Peyer's patch (tissue), 4 donors: ENCODE measurements at regions not wholly inside any gene's neighbourhood (a gene's known extent, or its start where the extent isn't known, plus 50 kb on each side); places are given as distances from the start of the nearest gene placed in this dataset.

Experiments used
- DNase-seq, 3 donors: peaks; one replicate each; pipeline ENCODE4 v3.0.0-alpha.2; 2017 to 2019
- H3K27ac ChIP-seq, 4 donors: fragments of 200-600 bp; sonication (generic); one replicate each; pipeline ENCODE4 v1.5.1; 2016 to 2019
- H3K27me3 ChIP-seq, 2 donors: fragments of 200-600 bp; sonication (generic); one replicate each; pipeline ENCODE4 v1.5.1; 2019
- H3K36me3 ChIP-seq, 3 donors: fragments of 200-600 bp; sonication (generic); one replicate each; pipeline ENCODE4 v1.5.1; 2016 to 2019
- H3K4me1 ChIP-seq, 4 donors: fragments of 200-600 bp; sonication (generic); one replicate each; pipeline ENCODE4 v1.5.1; 2016 to 2019
- H3K4me3 ChIP-seq, 4 donors: fragments of 200-600 bp; sonication (generic); 1 replicate in 3 of 4; 2 replicates in 1 of 4; pipeline ENCODE4 v1.5.1; 2016 to 2019; ENCODE audit warnings: mild to moderate bottlenecking in 1 of 4
- H3K9me3 ChIP-seq, 4 donors: fragments of 200-600 bp; sonication (generic); one replicate each; pipeline ENCODE4 v1.5.1; 2016 to 2019; ENCODE audit warnings: mild to moderate bottlenecking in 1 of 4
- POLR2A ChIP-seq, 2 donors: fragments of 450-650 bp; IDR thresholded peaks; one replicate each; pipeline ENCODE4 v1.5.1; 2017; ENCODE audit warnings: antibody characterized with exemption in 2 of 2, mild to moderate bottlenecking in 2 of 2, moderate library complexity in 2 of 2
- TF ChIP-seq, protein P1 (sequence below), 6 experiments: fragments of 450-650 bp in 4 of 6; fragments of 200-600 bp in 2 of 6; sonication (generic) in 1 of 6; IDR thresholded peaks; one replicate each; pipeline ENCODE4 v1.5.1; 2017 to 2019; ENCODE audit warnings: antibody characterized with exemption in 6 of 6, mild to moderate bottlenecking in 3 of 6, moderate library complexity in 1 of 6

DNA sequence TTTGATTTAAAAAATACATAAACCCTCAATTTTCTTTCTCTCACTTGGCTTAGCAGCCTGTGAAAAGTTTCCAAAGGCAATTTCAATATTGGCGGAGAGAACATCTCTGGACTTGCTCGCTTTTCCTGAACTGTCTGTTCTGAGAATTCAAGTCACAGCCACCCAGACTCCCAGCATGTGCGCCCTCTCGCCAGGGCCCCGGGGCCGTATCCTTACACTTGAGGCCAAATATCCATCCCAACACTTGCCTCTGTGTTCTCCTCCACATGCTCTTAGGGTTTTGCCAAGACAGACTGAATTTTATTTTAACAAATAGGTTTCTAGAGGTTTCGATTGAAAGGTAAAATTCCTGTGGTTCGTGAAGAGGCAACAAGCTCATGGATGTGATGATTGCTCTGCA lies 111.5 kb upstream of the GPR26 start:
- no peaks in the 10 kb centered on the region for H3K27me3 ChIP-seq
- no peak overlapping the region for H3K27ac ChIP-seq
- no peaks in the 10 kb centered on the region for H3K36me3 ChIP-seq
- no peak for DNase-seq
- H3K4me3 ChIP-seq: no peak overlapping the region
- H3K4me1 ChIP-seq: no peaks in the 10 kb centered on the region
- H3K9me3 ChIP-seq: no peaks in the 10 kb centered on the region
- TF ChIP-seq POLR2A (IDR thresholded peaks at IDR 0.05): no peak
- TF ChIP-seq, protein P1, sequence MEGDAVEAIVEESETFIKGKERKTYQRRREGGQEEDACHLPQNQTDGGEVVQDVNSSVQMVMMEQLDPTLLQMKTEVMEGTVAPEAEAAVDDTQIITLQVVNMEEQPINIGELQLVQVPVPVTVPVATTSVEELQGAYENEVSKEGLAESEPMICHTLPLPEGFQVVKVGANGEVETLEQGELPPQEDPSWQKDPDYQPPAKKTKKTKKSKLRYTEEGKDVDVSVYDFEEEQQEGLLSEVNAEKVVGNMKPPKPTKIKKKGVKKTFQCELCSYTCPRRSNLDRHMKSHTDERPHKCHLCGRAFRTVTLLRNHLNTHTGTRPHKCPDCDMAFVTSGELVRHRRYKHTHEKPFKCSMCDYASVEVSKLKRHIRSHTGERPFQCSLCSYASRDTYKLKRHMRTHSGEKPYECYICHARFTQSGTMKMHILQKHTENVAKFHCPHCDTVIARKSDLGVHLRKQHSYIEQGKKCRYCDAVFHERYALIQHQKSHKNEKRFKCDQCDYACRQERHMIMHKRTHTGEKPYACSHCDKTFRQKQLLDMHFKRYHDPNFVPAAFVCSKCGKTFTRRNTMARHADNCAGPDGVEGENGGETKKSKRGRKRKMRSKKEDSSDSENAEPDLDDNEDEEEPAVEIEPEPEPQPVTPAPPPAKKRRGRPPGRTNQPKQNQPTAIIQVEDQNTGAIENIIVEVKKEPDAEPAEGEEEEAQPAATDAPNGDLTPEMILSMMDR (IDR thresholded peaks at IDR 0.05): no peak

DNA sequence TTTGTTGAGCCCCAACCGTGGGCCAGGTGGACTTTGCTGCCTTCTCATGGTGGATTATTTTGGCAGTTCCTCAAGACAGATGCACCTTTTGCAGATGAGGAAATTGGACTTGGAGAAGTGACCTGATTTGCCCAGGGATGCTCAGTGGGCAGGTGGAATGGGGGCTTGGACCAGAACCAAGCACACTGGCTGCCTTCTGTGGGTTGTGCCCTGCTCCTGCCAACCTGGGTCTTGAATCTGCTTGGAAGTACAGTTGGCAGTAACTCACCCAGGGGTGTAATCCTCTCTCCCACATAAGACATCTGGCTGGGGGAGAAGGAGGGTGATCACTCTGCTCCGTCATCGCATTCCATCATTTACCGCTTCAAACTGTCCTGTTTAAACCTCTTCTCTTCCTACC lies 110.5 kb upstream of the GPR26 start:
- H3K36me3 ChIP-seq: no peaks in the 10 kb centered on the region
- H3K4me1 ChIP-seq: no peaks in the 10 kb centered on the region
- no peak overlapping the region for H3K27ac ChIP-seq
- H3K9me3 ChIP-seq: no peaks in the 10 kb centered on the region
- H3K27me3 ChIP-seq: no peaks in the 10 kb centered on the region
- TF ChIP-seq, protein P1 (IDR thresholded peaks at IDR 0.05): no peak
- TF ChIP-seq POLR2A (IDR thresholded peaks at IDR 0.05): no peak
- DNase-seq: no peak
- H3K4me3 ChIP-seq: no peak overlapping the region

DNA sequence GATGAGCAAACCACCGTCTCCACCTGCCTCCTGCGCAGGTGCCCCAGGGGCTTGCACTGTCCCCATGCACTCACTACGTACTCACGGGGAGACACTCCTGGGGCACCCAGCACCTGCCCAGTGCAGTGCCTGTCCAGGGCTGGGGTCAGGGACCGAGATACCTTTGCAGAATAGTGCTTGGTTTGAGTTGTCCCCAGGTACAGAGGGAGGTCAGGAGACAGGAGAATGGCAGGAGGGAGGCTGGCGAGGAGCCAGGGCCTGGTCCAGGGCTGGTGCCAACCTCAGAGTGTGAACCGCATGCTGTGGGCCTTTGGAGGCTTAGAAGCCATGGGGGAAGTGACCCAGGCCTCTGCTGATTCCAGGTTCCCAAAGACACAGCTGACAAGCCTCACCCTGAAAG lies 110.1 kb upstream of the GPR26 start:
- Histone ChIP-seq H3K9me3 (no peaks in the 10 kb centered on the region), H3K27ac (no peak overlapping the region), H3K27me3 (no peaks in the 10 kb centered on the region), H3K4me1 (no peaks in the 10 kb centered on the region), H3K4me3 (no peak overlapping the region), H3K36me3 (no peaks in the 10 kb centered on the region)
- TF ChIP-seq, protein P1 (IDR thresholded peaks at IDR 0.05): no peak
- TF ChIP-seq POLR2A (IDR thresholded peaks at IDR 0.05): no peak
- DNase-seq: no peak

DNA sequence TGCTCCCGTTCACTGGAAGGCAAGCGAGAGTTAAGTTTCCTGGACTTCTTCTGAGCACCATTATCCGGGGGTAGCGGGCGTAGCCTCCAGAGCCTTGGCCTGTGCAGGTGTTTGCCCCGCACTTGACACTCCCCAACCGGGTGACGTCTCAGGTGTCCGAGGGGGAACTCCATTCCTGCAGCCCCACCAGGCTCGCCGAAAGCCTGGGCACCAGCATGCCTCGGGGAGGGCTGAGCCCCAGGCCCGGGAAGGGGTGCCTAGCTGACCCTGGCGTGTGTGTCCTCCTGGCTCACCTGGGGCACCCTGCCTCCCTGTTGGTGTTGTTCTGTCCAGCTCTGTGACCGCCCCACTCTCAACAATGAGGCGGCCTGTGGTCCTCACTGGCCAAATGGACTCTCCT lies 109.4 kb upstream of the GPR26 start:
- DNase-seq: no peak
- H3K27ac ChIP-seq: no peak overlapping the region
- no peaks in the 10 kb centered on the region for H3K27me3 ChIP-seq
- no peak overlapping the region for H3K4me3 ChIP-seq
- no peaks in the 10 kb centered on the region for H3K9me3 ChIP-seq
- no peaks in the 10 kb centered on the region for H3K36me3 ChIP-seq
- no peaks in the 10 kb centered on the region for H3K4me1 ChIP-seq
- TF ChIP-seq, protein P1 (IDR thresholded peaks at IDR 0.05): no peak
- TF ChIP-seq POLR2A (IDR thresholded peaks at IDR 0.05): no peak

DNA sequence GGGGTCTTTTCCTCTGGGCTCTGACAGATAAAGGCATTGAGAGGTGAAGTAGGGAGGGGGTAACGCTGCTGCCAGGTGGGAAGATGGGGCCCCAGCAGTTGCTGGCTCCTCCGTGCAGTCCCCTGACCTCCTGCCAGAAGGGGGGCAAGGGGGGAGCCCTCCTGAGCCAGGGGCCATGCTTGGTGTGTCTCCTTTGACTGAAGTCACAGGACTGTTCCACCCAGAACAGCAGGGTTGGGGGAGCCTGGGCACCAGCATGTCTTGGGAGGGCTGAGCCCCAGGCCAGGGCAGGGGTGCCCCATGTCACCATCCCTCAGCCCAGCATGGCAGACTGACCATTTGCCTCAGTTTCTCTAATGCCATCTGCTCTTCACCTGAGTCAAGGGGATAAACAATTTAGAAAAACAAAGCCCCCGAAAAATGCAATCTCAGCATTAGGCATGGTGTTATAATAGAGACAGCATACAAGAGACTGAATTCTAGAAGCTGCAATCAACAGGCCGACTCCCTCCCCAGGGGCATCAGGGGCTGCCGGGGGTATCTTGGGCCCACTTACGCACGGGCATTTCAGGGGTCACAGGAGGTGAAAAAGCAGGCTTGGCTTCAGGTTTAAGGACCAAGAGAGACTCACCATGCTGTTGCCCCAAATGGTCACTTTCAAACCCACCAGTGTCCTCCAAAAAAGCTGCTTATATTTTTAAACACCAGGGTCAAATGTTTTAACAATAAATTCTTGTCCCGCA lies 108.6 kb upstream of the GPR26 start:
- no peak for DNase-seq
- no peaks in the 10 kb centered on the region for H3K4me1 ChIP-seq
- H3K9me3 ChIP-seq: no peaks in the 10 kb centered on the region
- no peaks in the 10 kb centered on the region for H3K36me3 ChIP-seq
- TF ChIP-seq POLR2A (IDR thresholded peaks at IDR 0.05): no peak
- H3K4me3 ChIP-seq: no peak overlapping the region
- no peak overlapping the region for H3K27ac ChIP-seq
- no peaks in the 10 kb centered on the region for H3K27me3 ChIP-seq

DNA sequence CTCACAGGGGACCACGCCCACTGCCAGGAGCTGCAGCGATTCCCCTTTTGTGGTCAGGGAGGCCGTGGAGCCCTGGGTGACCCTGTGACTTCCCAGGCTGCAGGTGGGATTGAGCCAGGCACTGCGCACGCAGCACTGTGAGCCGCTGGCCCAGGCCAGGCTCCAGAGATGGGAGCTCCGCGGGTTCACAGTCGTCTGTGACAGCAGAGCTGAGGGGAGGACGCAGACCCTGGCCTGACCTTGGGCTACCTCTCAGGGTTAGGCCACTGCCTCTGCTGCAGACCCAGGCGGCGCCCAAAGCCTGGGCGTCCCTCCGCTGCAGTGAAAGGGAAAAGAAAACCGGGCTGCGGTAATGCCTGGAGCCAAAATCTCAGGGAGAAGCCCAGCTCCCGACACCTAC lies 107.5 kb upstream of the GPR26 start:
- H3K4me1 ChIP-seq: no peaks in the 10 kb centered on the region
- no peak overlapping the region for H3K4me3 ChIP-seq

More for the DNA sequence above, 107.5 kb upstream of the GPR26 start:
- Histone ChIP-seq H3K27me3 (no peaks in the 10 kb centered on the region), H3K27ac (no peak overlapping the region), H3K9me3 (no peaks in the 10 kb centered on the region), H3K36me3 (no peaks in the 10 kb centered on the region)
- no peak for DNase-seq
- TF ChIP-seq, protein P1 (IDR thresholded peaks at IDR 0.05): no peak
- no peak for TF ChIP-seq POLR2A (IDR thresholded peaks at IDR 0.05)
